Esophagus (tissue), 2 donors: ENCODE measurements at regions not wholly inside any gene's neighbourhood (a gene's known extent, or its start where the extent isn't known, plus 50 kb on each side); places are given as distances from the start of the nearest gene placed in this dataset.

ENCODE experiments used
- H3K27ac ChIP-seq, 2 donors: one replicate each; pipeline ENCODE4 v1.5.1; 2013; ENCODE audit warnings: low read depth in 2 of 2, mild to moderate bottlenecking in 2 of 2, inconsistent platforms in 1 of 2, low read length in 1 of 2, moderate library complexity in 1 of 2
- H3K27me3 ChIP-seq, 2 donors: one replicate each; pipeline ENCODE4 v1.6.1; 2013; ENCODE audit warnings: low read length in 2 of 2, control low read depth in 1 of 2, mild to moderate bottlenecking in 1 of 2; ENCODE audit not compliant: insufficient read depth in 2 of 2, control insufficient read depth in 1 of 2
- H3K36me3 ChIP-seq, 2 donors: one replicate each; pipeline ENCODE4 v1.6.1; 2013; ENCODE audit warnings: low read length in 1 of 2; ENCODE audit not compliant: control insufficient read depth in 2 of 2, insufficient read depth in 2 of 2
- H3K4me1 ChIP-seq, 2 donors: one replicate each; pipeline ENCODE4 v1.6.1; 2013; ENCODE audit warnings: low read length in 1 of 2; ENCODE audit not compliant: control insufficient read depth in 2 of 2, insufficient read depth in 2 of 2
- H3K4me3 ChIP-seq, 2 donors: one replicate each; pipeline ENCODE4 v1.5.1; 2013; ENCODE audit warnings: low read length in 2 of 2, mild to moderate bottlenecking in 2 of 2, low read depth in 1 of 2, moderate library complexity in 1 of 2
- H3K9me3 ChIP-seq, 2 donors: one replicate each; pipeline ENCODE4 v1.6.1; 2013; ENCODE audit warnings: mild to moderate bottlenecking in 2 of 2, low read depth in 1 of 2, low read length in 1 of 2, moderate library complexity in 1 of 2; ENCODE audit not compliant: control insufficient read depth in 2 of 2, insufficient read depth in 1 of 2
- WGBS, 2 donors: extraction: QIAGEN DNeasy Blood & Tissue Kit; methylation state at CpG; one replicate each; pipeline ENCODE4 v1.1.7; 2013; 5-methylcytosine and 5-hydroxymethylcytosine counted together
- donor health status: healthy with polysubstance abuse.
- donor health status: Bipolar disorder and iron deficiency.

- H3K27me3 ChIP-seq: no peaks in the 10 kb centered on the region
- H3K27ac ChIP-seq: no peak overlapping the region
- no peak overlapping the region for H3K4me3 ChIP-seq
- H3K4me1 ChIP-seq: no peaks in the 10 kb centered on the region
- WGBS, 2 donors: 74% methylated on average over 7 of the region's 7 CpGs
- H3K36me3 ChIP-seq: no peaks in the 10 kb centered on the region
- H3K9me3 ChIP-seq: no peaks in the 10 kb centered on the region
Measured at GRCh38 chr16:73299346-73299745, 251.4 kb upstream of the ZFHX3 start.

- H3K9me3 ChIP-seq: no peaks in the 10 kb centered on the region
- WGBS, 2 donors: 57 to 84% methylated on average over 3 of the region's 3 CpGs
Measured at GRCh38 chr16:73298562-73298961, 250.6 kb upstream of the ZFHX3 start.

GRCh38 chr16:73290258-73290657 is 242.3 kb upstream of the ZFHX3 start:
- WGBS, 2 donors: 55 to 65% methylated on average over 1 of the region's 1 CpG
- Histone ChIP-seq H3K27me3 (no peaks in the 10 kb centered on the region), H3K9me3 (peaks cover 0 to 4% of the 10 kb centered on the region in 2 donors), H3K36me3 (no peaks in the 10 kb centered on the region), H3K4me3 (no peak overlapping the region), H3K4me1 (no peaks in the 10 kb centered on the region), H3K27ac (no peak overlapping the region)

More at GRCh38 chr16:73298562-73298961, 250.6 kb upstream of the ZFHX3 start:
- no peaks in the 10 kb centered on the region for H3K27me3 ChIP-seq
- H3K36me3 ChIP-seq: no peaks in the 10 kb centered on the region
- H3K4me3 ChIP-seq: no peak overlapping the region
- H3K4me1 ChIP-seq: no peaks in the 10 kb centered on the region
- H3K27ac ChIP-seq: no peak overlapping the region

- WGBS, 2 donors: 72 to 76% methylated on average over 4 of the region's 4 CpGs
Measured at GRCh38 chr16:73289232-73289631, 241.3 kb upstream of the ZFHX3 start.

GRCh38 chr16:73288520-73288919 is 240.6 kb upstream of the ZFHX3 start:
- Histone ChIP-seq H3K4me3 (no peak overlapping the region), H3K27me3 (no peaks in the 10 kb centered on the region), H3K4me1 (no peaks in the 10 kb centered on the region), H3K27ac (no peak overlapping the region), H3K36me3 (no peaks in the 10 kb centered on the region), H3K9me3 (peaks cover 0 to 4% of the 10 kb centered on the region in 2 donors)
- WGBS, 2 donors: 71 to 77% methylated on average over 21 of the region's 21 CpGs

More at GRCh38 chr16:73289232-73289631, 241.3 kb upstream of the ZFHX3 start:
- Histone ChIP-seq H3K36me3 (no peaks in the 10 kb centered on the region), H3K4me3 (no peak overlapping the region), H3K27ac (no peak overlapping the region), H3K9me3 (peaks cover 0 to 4% of the 10 kb centered on the region in 2 donors), H3K27me3 (no peaks in the 10 kb centered on the region), H3K4me1 (no peaks in the 10 kb centered on the region)

- Histone ChIP-seq H3K9me3 (peaks cover 0 to 4% of the 10 kb centered on the region in 2 donors), H3K4me1 (no peaks in the 10 kb centered on the region), H3K27me3 (no peaks in the 10 kb centered on the region), H3K36me3 (no peaks in the 10 kb centered on the region), H3K27ac (no peak overlapping the region), H3K4me3 (no peak overlapping the region)
- WGBS, 2 donors: 63 to 67% methylated on average over 10 of the region's 10 CpGs
Measured at GRCh38 chr16:73287859-73288405, 240.0 kb upstream of the ZFHX3 start.

- 86 to 88% methylated on average over 14 of the region's 14 CpGs for WGBS, 2 donors
- Histone ChIP-seq H3K4me1 (no peaks in the 10 kb centered on the region), H3K27me3 (no peaks in the 10 kb centered on the region), H3K27ac (no peak overlapping the region), H3K4me3 (no peak overlapping the region), H3K36me3 (no peaks in the 10 kb centered on the region), H3K9me3 (peaks cover 0 to 4% of the 10 kb centered on the region in 2 donors)
Measured at GRCh38 chr16:73286346-73287267, 238.7 kb upstream of the ZFHX3 start.

- Histone ChIP-seq H3K27me3 (no peaks in the 10 kb centered on the region), H3K27ac (no peak overlapping the region), H3K36me3 (no peaks in the 10 kb centered on the region), H3K4me3 (no peak overlapping the region), H3K9me3 (peaks cover 0 to 4% of the 10 kb centered on the region in 2 donors), H3K4me1 (no peaks in the 10 kb centered on the region)
- WGBS, 2 donors: 65 to 70% methylated on average over 15 of the region's 15 CpGs
Measured at GRCh38 chr16:73285436-73286201, 237.7 kb upstream of the ZFHX3 start.

- H3K27me3 ChIP-seq: no peaks in the 10 kb centered on the region
- H3K9me3 ChIP-seq: no peaks in the 10 kb centered on the region
- WGBS, 2 donors: 90 to 91% methylated on average over 2 of the region's 2 CpGs
- no peaks in the 10 kb centered on the region for H3K36me3 ChIP-seq
- no peak overlapping the region for H3K27ac ChIP-seq
- no peaks in the 10 kb centered on the region for H3K4me1 ChIP-seq
- H3K4me3 ChIP-seq: no peak overlapping the region
Measured at GRCh38 chr16:73280388-73280787, 232.5 kb upstream of the ZFHX3 start.
